Lung (tissue), 11 donors: ENCODE measurements at regions not wholly inside any gene's neighbourhood (a gene's known extent, or its start where the extent isn't known, plus 50 kb on each side); places are given as distances from the start of the nearest gene placed in this dataset.

Experiments
- ATAC-seq: fragments of 200-7000 bp; cut with Tn5 transposase; one replicate; pipeline ENCODE4 v1.9.1; 2020; ENCODE audit warnings: moderate number of reproducible peaks; ENCODE audit not compliant: insufficient read depth, low FRiP score
- DNase-seq, 3 donors: peaks; one replicate each; pipeline ENCODE4 v3.0.0-alpha.2; 2013 to 2017
- H3K27ac ChIP-seq, 2 donors: one replicate each; pipeline ENCODE4 v1.5.1; 2013; ENCODE audit warnings: mild to moderate bottlenecking in 2 of 2, moderate library complexity in 2 of 2, control low read depth in 1 of 2, inconsistent platforms in 1 of 2, low read depth in 1 of 2, low read length in 1 of 2
- H3K27me3 ChIP-seq, 3 donors: one replicate each; pipeline ENCODE4 v1.5.1; 2013; ENCODE audit warnings: low read length in 2 of 3; ENCODE audit not compliant: control insufficient read depth in 3 of 3, insufficient read depth in 3 of 3
- H3K36me3 ChIP-seq, 4 donors: one replicate each; pipeline ENCODE4 v1.5.1; 2013; ENCODE audit warnings: low read length in 4 of 4, mild to moderate bottlenecking in 1 of 4, moderate library complexity in 1 of 4; ENCODE audit not compliant: control insufficient read depth in 4 of 4, insufficient read depth in 4 of 4
- H3K4me1 ChIP-seq, 5 donors: one replicate each; pipeline ENCODE4 v1.5.1; 2013; ENCODE audit warnings: low read length in 5 of 5, mild to moderate bottlenecking in 2 of 5, moderate library complexity in 1 of 5; ENCODE audit not compliant: control insufficient read depth in 5 of 5, insufficient read depth in 5 of 5
- H3K4me3 ChIP-seq: one replicate; pipeline ENCODE4 v1.5.1; 2013; ENCODE audit warnings: mild to moderate bottlenecking, control low read depth, moderate library complexity
- H3K9ac ChIP-seq, 2 donors: one replicate each; pipeline ENCODE4 v1.5.1; 2013; ENCODE audit warnings: low read length in 2 of 2, control low read depth in 1 of 2; ENCODE audit not compliant: insufficient read depth in 1 of 2
- H3K9me3 ChIP-seq, 4 donors: one replicate each; pipeline ENCODE4 v1.5.1; 2013; ENCODE audit warnings: low read length in 3 of 4, mild to moderate bottlenecking in 1 of 4, moderate library complexity in 1 of 4; ENCODE audit not compliant: control insufficient read depth in 4 of 4, insufficient read depth in 3 of 4
- CTCF ChIP-seq: IDR thresholded peaks from 2 replicates; pipeline ENCODE4 v1.5.1; 2012; ENCODE audit warnings: mild to moderate bottlenecking; ENCODE audit errors: control extremely low read depth, extremely low read depth
- WGBS, 2 donors: extraction: QIAGEN DNeasy Blood & Tissue Kit; methylation state at CpG; one replicate each; pipeline ENCODE4 v1.1.7; 2013; 5-methylcytosine and 5-hydroxymethylcytosine counted together
- donor health status: control.
- donor health status: control.
- donor health status: Bipolar disorder and iron deficiency.
- donor health status: healthy.
- donor health status: DM: yes; HTN: yes; CAD: no.

GRCh38 chr3:180375831-180376230 lies 226.1 kb upstream of the TTC14 start:
- ATAC-seq (no peak), DNase-seq (no peak)
- Histone ChIP-seq H3K9me3 (no peaks in the 10 kb centered on the region), H3K36me3 (no peaks in the 10 kb centered on the region), H3K9ac (no peak overlapping the region), H3K4me1 (no peaks in the 10 kb centered on the region), H3K4me3 (no peak overlapping the region), H3K27ac (no peak overlapping the region), H3K27me3 (no peaks in the 10 kb centered on the region)
- no peak for TF ChIP-seq CTCF
- WGBS, 2 donors = 74 to 75% methylated on average over 3 of the region's 3 CpGs

- ATAC-seq (no peak), DNase-seq (no peak)
- Histone ChIP-seq H3K36me3 (no peaks in the 10 kb centered on the region), H3K9ac (no peak overlapping the region), H3K4me3 (no peak overlapping the region), H3K27me3 (no peaks in the 10 kb centered on the region), H3K27ac (no peak overlapping the region), H3K9me3 (no peaks in the 10 kb centered on the region), H3K4me1 (no peaks in the 10 kb centered on the region)
- WGBS, 2 donors = 86 to 92% methylated on average over 4 of the region's 4 CpGs
- TF ChIP-seq CTCF = no peak
These were observed 223.5 kb upstream of the TTC14 start for GRCh38 chr3:180378496-180378895.

GRCh38 chr3:180382638-180383180 lies 219.3 kb upstream of the TTC14 start:
- H3K27me3 ChIP-seq = no peaks in the 10 kb centered on the region
- H3K4me1 ChIP-seq = no peaks in the 10 kb centered on the region
- no peaks in the 10 kb centered on the region for H3K9me3 ChIP-seq
- H3K4me3 ChIP-seq = no peak overlapping the region
- no peak for ATAC-seq
- no peak for TF ChIP-seq CTCF
- no peak overlapping the region for H3K9ac ChIP-seq
- no peaks in the 10 kb centered on the region for H3K36me3 ChIP-seq
- 48 to 61% methylated on average over 2 of the region's 2 CpGs for WGBS, 2 donors
- DNase-seq = no peak
- H3K27ac ChIP-seq = no peak overlapping the region
